SU-DHL-6 (cell line): ENCODE measurements at regions not wholly inside any gene's neighbourhood (a gene's known extent, or its start where the extent isn't known, plus 50 kb on each side); places are given as distances from the start of the nearest gene placed in this dataset.

Experiments
- CTCF ChIP-seq: fragments of 200-600 bp; sonication (generic); IDR thresholded peaks from one replicate; pipeline ENCODE4 v1.5.1; 2017; ENCODE audit warnings: antibody characterized with exemption, mild to moderate bottlenecking, low read length, moderate library complexity; ENCODE audit not compliant: insufficient read depth, poor library complexity, severe bottlenecking
- EZH2phosphoT487 ChIP-seq: fragments of 200-600 bp; sonication (generic), shearing (Covaris generic); conservative IDR thresholded peaks from 2 replicates; pipeline ENCODE4 v1.6.1; 2018; ENCODE audit warnings: mild to moderate bottlenecking, antibody characterized with exemption, low read length, moderate library complexity, mixed read lengths

- TF ChIP-seq CTCF: no peak
- no peak for TF ChIP-seq EZH2phosphoT487
Measured at GRCh38 chr5:88544671-88545070, 276.0 kb upstream of the TMEM161B start.
